Activated naive CD4-positive, alpha-beta T cell treated with anti-CD3 and anti-CD28 coated beads, Interleukin-2, amount 50 U/mL, for 24 hours (primary cell): ENCODE measurements at regions not wholly inside any gene's neighbourhood (a gene's known extent, or its start where the extent isn't known, plus 50 kb on each side); places are given as distances from the start of the nearest gene placed in this dataset.

ENCODE experiments used
- H3K27ac Mint-ChIP-seq: one replicate; pipeline ENCODE4 v1.8.0; 2021; ENCODE audit warnings: mild to moderate bottlenecking, mixed read lengths
- H3K27me3 Mint-ChIP-seq: one replicate; pipeline ENCODE4 v1.8.0; 2021; ENCODE audit warnings: mixed read lengths
- H3K36me3 Mint-ChIP-seq: one replicate; pipeline ENCODE4 v1.8.0; 2021; ENCODE audit warnings: mixed read lengths
- H3K4me1 Mint-ChIP-seq: one replicate; pipeline ENCODE4 v1.8.0; 2021; ENCODE audit warnings: mixed read lengths
- H3K4me3 Mint-ChIP-seq: one replicate; pipeline ENCODE4 v1.8.0; 2021; ENCODE audit warnings: mild to moderate bottlenecking, mixed read lengths
- H3K9me3 Mint-ChIP-seq: one replicate; pipeline ENCODE4 v1.8.0; 2021; ENCODE audit warnings: mixed read lengths

DNA sequence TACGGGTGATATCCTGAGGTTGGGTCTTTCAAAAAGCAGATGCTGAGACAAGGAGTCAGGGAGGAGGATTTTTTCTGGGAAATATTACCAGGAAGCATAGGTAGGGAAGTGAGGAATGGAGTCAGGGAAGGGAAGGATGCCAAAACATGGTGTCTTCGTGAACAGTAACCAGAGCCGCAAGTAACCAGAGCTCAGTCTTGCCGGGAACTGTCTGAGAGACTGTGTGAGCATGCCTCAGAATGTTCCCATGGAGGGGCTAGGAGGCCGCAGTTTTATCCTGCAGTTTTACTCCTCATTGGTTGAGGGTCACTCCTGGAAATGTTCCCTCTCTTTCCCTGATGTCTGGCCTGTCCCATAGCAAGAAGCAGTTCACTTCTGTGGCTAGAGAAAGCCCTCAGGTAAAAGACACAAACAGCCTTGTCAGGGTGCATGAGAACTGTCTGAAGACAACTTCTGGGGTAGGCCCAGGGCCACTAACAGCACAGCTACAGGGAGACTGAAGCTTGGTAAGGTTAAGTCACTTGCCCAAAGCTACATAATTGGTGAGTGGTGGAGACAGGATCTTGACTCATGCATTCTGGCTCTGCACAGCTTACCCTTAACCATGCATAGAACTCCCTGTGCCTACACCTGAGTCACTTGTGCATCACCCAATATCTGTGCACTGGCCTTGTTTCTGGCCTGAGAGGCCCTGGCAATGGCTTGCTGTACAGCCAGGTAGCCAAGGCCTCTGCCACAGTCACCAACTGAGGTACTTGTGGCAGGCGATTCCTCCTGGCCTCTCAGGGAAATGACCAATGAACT, 76.3 kb upstream of the FRMD4B start:
- H3K4me1 Mint-ChIP-seq, result no peaks in the 10 kb centered on the region
- H3K36me3 Mint-ChIP-seq, result no peaks in the 10 kb centered on the region
- peaks cover 5% of the 10 kb centered on the region for H3K9me3 Mint-ChIP-seq

DNA sequence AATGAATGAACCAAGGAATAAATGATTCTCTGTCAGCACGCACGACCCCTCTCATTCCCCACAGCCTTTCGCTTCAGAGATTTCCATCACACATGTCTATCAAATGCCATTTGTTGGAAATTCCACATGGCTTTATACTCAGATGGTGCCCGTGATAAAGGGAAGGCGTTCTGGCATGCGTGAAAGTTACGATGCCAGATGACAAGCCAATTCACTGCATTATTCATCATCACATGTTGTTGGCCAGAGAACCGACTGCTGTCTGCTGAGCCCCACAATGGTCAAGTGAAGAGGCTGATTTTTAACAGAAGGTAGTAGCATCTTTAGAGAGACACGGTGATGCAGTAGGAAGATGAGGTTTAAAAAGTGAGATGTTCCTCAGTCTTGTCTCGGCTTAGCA, 74.1 kb upstream of the FRMD4B start:
- Mint-ChIP-seq H3K27ac (no peak overlapping the region), H3K27me3 (peaks cover 5% of the 10 kb centered on the region), H3K4me3 (no peak overlapping the region), H3K9me3 (peaks cover 5% of the 10 kb centered on the region), H3K36me3 (no peaks in the 10 kb centered on the region), H3K4me1 (no peaks in the 10 kb centered on the region)

More for the DNA sequence above, 76.3 kb upstream of the FRMD4B start:
- H3K27ac Mint-ChIP-seq, result no peak overlapping the region
- no peak overlapping the region for H3K4me3 Mint-ChIP-seq
- H3K27me3 Mint-ChIP-seq, result peaks cover 7% of the 10 kb centered on the region

DNA sequence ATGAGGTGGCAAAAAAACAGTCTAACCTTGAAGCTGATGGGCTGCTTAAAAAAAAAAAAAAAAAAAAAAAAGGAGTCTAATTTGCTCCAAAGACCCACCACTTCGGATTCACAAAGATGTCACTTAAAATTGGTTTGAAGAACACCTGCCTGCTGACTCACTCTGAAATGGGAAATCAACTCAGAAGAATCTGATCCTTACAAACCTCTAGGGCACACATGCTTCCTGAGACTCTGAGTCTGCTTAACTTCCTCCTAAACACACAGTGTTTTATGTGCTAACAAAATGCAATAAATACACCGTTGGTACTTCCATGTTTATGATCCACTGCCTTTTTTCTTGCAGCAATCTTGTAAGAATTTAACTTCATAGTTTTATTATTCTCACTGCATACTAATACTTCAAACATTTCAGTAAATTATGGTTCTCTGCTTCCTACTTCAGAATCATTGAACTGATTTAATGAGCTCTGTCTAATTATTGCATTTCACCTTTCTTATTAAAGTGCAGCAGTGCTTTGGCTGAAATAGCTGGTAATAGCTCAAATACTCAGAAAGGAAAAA, 73.0 kb upstream of the FRMD4B start:
- H3K4me1 Mint-ChIP-seq, result no peaks in the 10 kb centered on the region
- H3K4me3 Mint-ChIP-seq, result no peak overlapping the region
- H3K36me3 Mint-ChIP-seq, result no peaks in the 10 kb centered on the region

DNA sequence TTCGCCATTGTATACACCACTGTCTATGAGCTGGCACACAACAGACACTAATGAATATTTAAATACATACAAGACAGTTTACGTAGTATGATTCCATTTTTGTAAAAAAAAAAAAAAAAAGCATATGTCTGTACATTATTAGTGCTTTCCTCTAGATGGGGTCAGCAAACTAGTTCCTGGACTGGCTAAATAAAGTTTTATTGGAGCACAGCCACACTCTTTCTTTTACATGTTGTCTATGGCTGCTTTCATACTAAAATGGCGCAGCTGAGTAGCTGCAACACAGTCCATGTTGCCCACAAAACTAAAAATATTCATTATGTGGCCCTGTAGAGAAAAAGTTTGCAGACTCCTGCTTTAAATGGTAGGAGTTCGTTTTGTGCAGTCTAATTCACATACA, 70.7 kb upstream of the FRMD4B start:
- peaks cover 5% of the 10 kb centered on the region for H3K9me3 Mint-ChIP-seq
- no peak overlapping the region for H3K27ac Mint-ChIP-seq
- H3K4me3 Mint-ChIP-seq, result no peak overlapping the region
- H3K27me3 Mint-ChIP-seq, result peaks cover 5% of the 10 kb centered on the region
- H3K36me3 Mint-ChIP-seq, result no peaks in the 10 kb centered on the region
- no peaks in the 10 kb centered on the region for H3K4me1 Mint-ChIP-seq

More for the DNA sequence above, 73.0 kb upstream of the FRMD4B start:
- Mint-ChIP-seq H3K9me3 (peaks cover 5% of the 10 kb centered on the region), H3K27me3 (peaks cover 5% of the 10 kb centered on the region), H3K27ac (no peak overlapping the region)

DNA sequence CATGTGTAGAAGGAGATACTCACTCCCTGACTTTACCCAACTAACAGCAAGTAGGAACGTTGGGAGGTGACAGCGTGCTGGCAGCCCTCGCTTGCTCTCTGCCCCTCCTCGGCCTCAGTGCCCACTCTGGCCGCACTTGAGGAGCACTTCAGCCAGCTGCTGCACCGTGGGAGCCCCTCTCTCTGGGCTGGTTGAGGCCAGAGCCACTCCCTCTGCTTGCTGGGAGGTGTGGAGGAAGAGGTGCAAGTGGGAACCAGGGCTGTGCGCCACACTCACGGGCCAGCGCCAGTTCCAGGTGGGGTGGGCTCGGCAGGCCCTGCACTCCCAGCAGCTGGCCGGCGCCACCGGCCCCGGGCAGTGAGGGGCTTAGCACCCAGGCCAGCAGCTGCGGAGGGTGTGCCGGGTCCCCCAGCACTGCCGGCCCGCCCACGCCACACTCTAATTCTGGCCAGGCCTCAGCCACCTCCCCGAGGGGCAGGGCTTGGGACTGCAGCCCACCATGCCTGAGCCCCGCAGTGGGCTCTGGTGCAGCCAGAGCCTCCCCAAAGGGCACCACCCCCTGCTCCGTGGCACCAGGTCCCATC, 68.4 kb upstream of the FRMD4B start:
- Mint-ChIP-seq H3K4me1 (no peaks in the 10 kb centered on the region), H3K36me3 (no peaks in the 10 kb centered on the region), H3K9me3 (peaks cover 5% of the 10 kb centered on the region), H3K4me3 (no peak overlapping the region), H3K27ac (no peak overlapping the region), H3K27me3 (peaks cover 5% of the 10 kb centered on the region)

DNA sequence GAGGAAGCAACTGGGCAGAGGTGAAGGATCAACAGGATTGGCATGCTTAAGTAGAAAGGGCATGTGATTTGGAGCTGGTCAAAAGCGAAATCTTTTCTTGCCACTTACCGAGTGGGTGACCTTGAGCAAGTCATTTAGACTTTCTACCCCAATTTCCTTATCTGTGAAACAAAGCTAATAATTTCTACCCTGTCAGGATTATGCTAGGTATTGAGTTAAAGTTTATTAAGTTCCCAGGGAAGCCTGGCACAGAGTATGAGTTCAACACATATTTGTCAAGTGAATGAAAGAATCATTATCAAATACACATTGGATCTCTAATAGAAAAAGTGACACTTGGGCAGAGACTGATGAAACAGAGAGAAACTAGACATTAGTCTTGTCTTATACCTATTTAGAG, 66.4 kb upstream of the FRMD4B start:
- H3K4me3 Mint-ChIP-seq, result no peak overlapping the region
- H3K36me3 Mint-ChIP-seq, result no peaks in the 10 kb centered on the region
- no peaks in the 10 kb centered on the region for H3K27me3 Mint-ChIP-seq
- H3K27ac Mint-ChIP-seq, result no peak overlapping the region
- no peaks in the 10 kb centered on the region for H3K9me3 Mint-ChIP-seq
- no peaks in the 10 kb centered on the region for H3K4me1 Mint-ChIP-seq

DNA sequence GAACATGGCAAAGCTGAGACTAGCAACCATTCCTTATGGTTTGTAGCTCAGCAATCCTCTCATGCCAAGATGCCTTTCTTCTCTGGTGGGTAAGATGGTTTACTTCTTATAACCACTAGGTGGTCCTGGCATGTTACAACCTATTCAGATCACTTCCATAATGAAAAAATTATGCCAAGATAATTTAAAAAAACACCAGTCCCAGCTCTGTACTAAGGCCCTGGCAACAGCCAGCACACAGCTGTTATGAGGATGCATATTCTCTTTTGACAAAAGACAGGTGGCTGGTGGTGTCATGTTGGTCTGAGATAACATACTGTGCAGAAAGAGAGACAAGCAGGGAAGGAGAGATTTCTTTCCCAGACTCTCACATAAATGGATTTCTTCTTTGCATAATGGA, 65.7 kb upstream of the FRMD4B start:
- Mint-ChIP-seq H3K4me1 (no peaks in the 10 kb centered on the region), H3K27ac (no peak overlapping the region), H3K36me3 (no peaks in the 10 kb centered on the region), H3K4me3 (no peak overlapping the region), H3K9me3 (no peaks in the 10 kb centered on the region), H3K27me3 (no peaks in the 10 kb centered on the region)

DNA sequence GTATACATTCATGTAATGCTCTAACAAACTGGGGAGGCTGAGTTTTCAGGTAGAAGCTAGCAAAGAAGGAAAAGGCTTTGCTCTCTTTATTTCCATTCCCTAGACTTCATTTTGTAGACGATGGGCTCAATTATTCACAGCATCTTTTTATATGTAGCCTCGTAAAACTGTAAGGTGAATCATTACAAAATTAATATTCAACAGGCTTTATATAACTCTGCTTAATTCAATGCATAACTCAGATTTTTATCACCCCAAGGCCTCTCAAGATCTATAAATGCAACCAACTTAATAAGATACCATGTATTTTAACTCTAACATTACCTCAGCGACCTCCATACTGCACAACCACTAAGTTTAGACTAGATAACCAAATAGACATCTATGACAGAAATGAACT, 63.0 kb upstream of the FRMD4B start:
- Mint-ChIP-seq H3K27ac (no peak overlapping the region), H3K4me1 (no peaks in the 10 kb centered on the region), H3K4me3 (no peak overlapping the region), H3K36me3 (no peaks in the 10 kb centered on the region), H3K27me3 (no peaks in the 10 kb centered on the region), H3K9me3 (no peaks in the 10 kb centered on the region)

DNA sequence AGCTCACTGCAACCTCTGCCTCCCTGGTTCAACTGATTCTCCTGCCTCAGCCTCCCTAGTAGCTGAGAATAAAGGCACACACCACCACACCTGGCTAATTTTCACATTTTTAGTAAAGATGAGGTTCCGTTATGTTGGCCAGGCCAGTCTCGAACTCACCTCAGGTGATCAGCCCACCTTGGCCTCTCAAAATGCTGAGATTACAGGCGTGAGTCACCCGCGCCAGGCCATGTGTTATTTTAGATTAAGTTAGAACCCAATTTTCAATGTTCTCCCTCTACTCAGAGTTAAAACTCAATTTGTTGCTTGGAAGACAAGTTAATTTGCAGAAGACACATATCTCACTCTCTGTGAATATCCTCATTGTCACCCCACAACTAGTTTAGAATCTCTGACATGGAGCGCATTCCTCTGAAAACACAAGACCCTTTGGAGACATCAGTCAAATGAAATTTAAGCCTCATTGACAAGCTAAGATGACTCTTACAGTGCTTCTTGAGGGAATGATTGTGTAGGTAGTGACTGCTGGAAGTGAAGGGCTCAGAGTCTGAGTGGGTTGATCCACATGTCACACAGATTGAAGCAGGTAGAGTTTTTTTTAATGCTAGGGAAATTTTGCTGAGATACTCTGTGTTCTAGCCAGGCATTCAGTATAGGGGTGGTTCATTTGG, 60.6 kb upstream of the FRMD4B start:
- H3K9me3 Mint-ChIP-seq, result no peaks in the 10 kb centered on the region
- H3K27ac Mint-ChIP-seq, result no peak overlapping the region
- H3K4me3 Mint-ChIP-seq, result no peak overlapping the region
- H3K4me1 Mint-ChIP-seq, result no peaks in the 10 kb centered on the region
- H3K27me3 Mint-ChIP-seq, result no peaks in the 10 kb centered on the region
- no peaks in the 10 kb centered on the region for H3K36me3 Mint-ChIP-seq

DNA sequence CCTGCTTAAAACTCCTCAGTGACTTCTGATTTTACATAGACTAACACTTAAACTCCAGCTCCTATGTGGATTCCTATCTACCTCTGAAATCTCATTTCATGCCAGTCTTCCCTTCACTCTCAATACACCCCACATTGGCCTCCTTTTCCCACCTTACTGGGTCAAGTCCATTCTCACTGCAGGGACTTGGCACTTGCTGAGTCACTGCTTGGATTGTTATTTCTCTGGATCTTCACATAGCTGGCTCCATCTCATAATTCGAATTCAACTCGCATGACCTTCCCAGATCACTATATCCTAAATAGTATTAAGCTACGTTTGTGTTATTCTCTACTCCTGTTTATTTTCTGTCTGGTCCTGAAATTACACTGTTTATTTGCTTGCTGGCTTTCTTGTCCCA, 59.6 kb upstream of the FRMD4B start:
- Mint-ChIP-seq H3K27ac (no peak overlapping the region), H3K4me1 (no peaks in the 10 kb centered on the region), H3K27me3 (no peaks in the 10 kb centered on the region), H3K36me3 (no peaks in the 10 kb centered on the region), H3K9me3 (no peaks in the 10 kb centered on the region), H3K4me3 (no peak overlapping the region)

DNA sequence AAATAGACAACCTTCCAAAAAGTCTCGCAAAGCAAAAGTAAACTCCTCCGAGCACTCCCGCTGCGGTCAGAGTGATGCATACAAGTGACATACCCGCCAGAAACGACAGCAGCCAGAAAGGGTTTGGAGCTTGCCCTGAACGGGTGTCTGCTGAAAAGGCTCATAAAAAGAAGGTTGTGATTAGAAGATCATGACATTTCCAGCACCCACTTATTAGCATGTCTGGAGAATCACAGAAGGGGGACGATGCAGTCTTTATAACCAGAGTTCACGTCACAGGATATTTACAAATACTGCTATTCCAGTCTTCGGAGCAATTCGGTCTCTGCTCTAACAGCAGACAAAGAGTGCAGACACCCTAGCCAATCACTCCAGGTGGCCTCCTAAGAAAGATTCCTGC, 59.1 kb upstream of the FRMD4B start:
- Mint-ChIP-seq H3K4me1 (no peaks in the 10 kb centered on the region), H3K27ac (no peak overlapping the region), H3K4me3 (no peak overlapping the region), H3K9me3 (no peaks in the 10 kb centered on the region), H3K36me3 (no peaks in the 10 kb centered on the region), H3K27me3 (no peaks in the 10 kb centered on the region)

DNA sequence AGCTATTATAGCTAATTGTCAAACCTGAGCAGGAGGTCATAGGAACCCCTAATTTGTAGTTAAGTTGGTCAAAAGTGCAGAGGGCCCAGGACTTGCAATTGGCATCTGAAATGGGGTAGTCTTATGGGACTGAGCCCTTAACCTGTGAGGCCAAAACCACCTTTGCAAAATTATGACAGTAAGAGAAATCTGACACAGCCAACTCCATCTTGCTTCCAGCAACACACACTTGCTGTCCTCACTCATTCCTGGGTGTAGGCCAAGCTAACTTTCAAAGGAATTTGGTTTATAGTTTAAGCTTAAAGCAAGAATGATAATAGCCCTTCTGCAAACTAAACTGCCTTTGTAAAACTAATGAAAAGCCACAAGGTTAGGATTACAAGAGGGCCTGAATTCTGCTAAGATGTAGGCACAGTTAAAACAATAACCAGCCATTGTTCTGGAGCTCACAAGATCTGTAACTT, 57.6 kb upstream of the FRMD4B start:
- Mint-ChIP-seq H3K4me3 (no peak overlapping the region), H3K9me3 (no peaks in the 10 kb centered on the region), H3K4me1 (no peaks in the 10 kb centered on the region), H3K36me3 (no peaks in the 10 kb centered on the region), H3K27me3 (no peaks in the 10 kb centered on the region), H3K27ac (no peak overlapping the region)

DNA sequence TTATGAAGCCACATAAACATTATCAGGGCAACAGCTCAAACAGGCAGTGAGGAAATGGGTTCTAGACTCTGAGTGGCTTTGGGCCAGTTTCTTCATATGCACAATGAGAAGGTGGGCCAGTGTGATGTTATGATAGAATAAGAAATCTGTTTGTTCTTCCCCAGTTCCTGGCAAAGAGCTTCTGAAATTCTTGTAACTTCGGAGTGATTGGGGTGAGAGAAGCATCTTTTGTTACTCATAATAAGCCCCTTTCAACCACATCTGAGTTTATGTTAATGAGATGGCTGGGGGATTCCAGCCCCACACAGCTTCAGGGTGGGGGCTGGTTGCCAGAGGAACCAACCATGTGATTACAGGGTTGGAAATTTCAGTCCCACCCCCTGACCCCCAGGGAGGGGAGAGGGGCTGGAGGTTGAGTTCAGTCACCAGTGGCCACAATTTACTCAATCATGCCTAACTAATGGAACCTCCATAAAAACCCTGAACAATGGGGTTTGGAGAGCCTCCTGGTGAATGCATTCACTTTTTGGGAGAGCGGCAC, 57.0 kb upstream of the FRMD4B start:
- H3K4me3 Mint-ChIP-seq, result no peak overlapping the region
- no peak overlapping the region for H3K27ac Mint-ChIP-seq

DNA sequence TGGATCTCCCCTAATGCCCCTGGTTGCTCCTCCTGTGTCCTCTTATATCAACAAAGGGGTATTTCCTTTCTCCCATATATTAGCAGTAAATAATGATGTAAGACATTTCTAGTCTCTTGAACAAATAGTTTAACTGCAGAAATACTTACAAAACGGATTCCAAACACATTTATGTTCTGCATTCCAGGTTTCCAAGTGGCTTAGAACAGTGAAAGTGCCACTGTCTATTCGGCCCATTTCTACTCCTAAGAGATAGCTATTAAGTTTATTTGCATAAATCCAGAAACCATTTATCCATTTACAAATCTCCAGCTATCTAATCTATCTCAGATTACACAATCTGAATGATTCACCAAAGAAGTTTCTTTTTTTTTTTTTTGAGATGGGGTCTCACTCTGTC, 55.8 kb upstream of the FRMD4B start:
- no peak overlapping the region for H3K27ac Mint-ChIP-seq
- no peaks in the 10 kb centered on the region for H3K36me3 Mint-ChIP-seq
- no peaks in the 10 kb centered on the region for H3K4me1 Mint-ChIP-seq
- no peaks in the 10 kb centered on the region for H3K27me3 Mint-ChIP-seq
- H3K9me3 Mint-ChIP-seq, result no peaks in the 10 kb centered on the region
- no peak overlapping the region for H3K4me3 Mint-ChIP-seq

More for the DNA sequence above, 57.0 kb upstream of the FRMD4B start:
- Mint-ChIP-seq H3K36me3 (no peaks in the 10 kb centered on the region), H3K9me3 (no peaks in the 10 kb centered on the region), H3K27me3 (no peaks in the 10 kb centered on the region), H3K4me1 (no peaks in the 10 kb centered on the region)

DNA sequence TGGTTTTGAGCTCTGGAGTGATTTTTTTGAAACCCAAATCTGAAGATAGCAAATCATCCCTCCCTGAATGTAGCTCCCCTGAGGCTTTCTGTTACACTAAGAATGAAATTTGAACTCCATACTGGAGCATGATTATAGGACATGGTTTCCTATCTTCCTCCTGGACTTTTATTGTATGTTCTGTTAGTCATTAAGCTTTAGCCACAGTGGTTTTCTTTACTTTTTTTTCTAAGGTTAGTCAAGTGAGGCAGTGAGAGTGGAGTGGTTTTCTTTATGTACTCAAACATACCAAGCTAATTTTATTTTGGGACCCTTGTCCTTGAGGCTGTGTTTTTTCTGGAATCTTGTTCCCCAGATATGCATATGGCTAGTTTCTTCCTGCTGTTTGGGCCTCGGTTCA, 55.2 kb upstream of the FRMD4B start:
- H3K36me3 Mint-ChIP-seq, result no peaks in the 10 kb centered on the region
- H3K27me3 Mint-ChIP-seq, result no peaks in the 10 kb centered on the region
- no peaks in the 10 kb centered on the region for H3K4me1 Mint-ChIP-seq
- no peaks in the 10 kb centered on the region for H3K9me3 Mint-ChIP-seq
- H3K4me3 Mint-ChIP-seq, result no peak overlapping the region
- peak overlapping the region; percentile 63 for H3K27ac Mint-ChIP-seq
